HepG2 (cell line): ENCODE measurements at regions not wholly inside any gene's neighbourhood (a gene's known extent, or its start where the extent isn't known, plus 50 kb on each side); places are given as distances from the start of the nearest gene placed in this dataset.

Experiments
- ATAC-seq: fragments of 200-7000 bp; cut with Tn5 transposase; 3 replicates; pipeline ENCODE4 v1.9.1; 2020; ENCODE audit warnings: mild to moderate bottlenecking, moderate library complexity
- BruUV-seq: library from RNA; stranded (reverse); fragments of 400-500 nt; replicated peaks from 2 replicates; lab custom pipeline; 2021; lab: Mats Ljungman, UMichigan
- CTCF ChIA-PET: fragments of 300-600 bp; formaldehyde crosslinking; extraction: SDS; loops from one replicate; lab custom pipeline; 2021; ENCODE audit warnings: low total read pairs, inconsistent platforms, low intra/inter-chr PET ratio; lab: Yijun Ruan, JAX
- POLR2A ChIA-PET: fragments of 350-600 bp; sonication (Branson Sonifier 250); formaldehyde crosslinking; loops from one replicate; lab custom pipeline; 2020; ENCODE audit warnings: antibody characterized with exemption, inconsistent platforms; lab: Yijun Ruan, JAX
- DNase-seq: peaks from one replicate; pipeline ENCODE4 v3.0.0-alpha.2; 2015; ENCODE audit warnings: low spot score
- FAIRE-seq: peaks from 3 replicates; lab custom pipeline; 2011; peaks lifted over from hg19 to GRCh38; lab: Jason Lieb, UNC
- H2AFZ ChIP-seq: one replicate; pipeline ENCODE4 v1.6.1; 2011; ENCODE audit warnings: low read length, inconsistent platforms
- H3K27ac ChIP-seq: fragments of 300-600 bp; 3 replicates; pipeline ENCODE4 v1.8.0; 2011; ENCODE audit warnings: mixed run types, mild to moderate bottlenecking, mixed read lengths, low read length, inconsistent platforms; ENCODE audit not compliant: insufficient read depth; ENCODE audit errors: extremely low read length
- H3K27me3 ChIP-seq, 2 experiments: fragments of 200-600 bp in 1 of 2; 2 replicates in 1 of 2; 3 replicates in 1 of 2; pipeline versions ENCODE4 v1.6.0 to v1.8.0; 2011; ENCODE audit warnings: low read length in 2 of 2, mild to moderate bottlenecking in 2 of 2, moderate library complexity in 2 of 2, inconsistent platforms in 1 of 2; ENCODE audit not compliant: insufficient read depth in 2 of 2, control insufficient read depth in 1 of 2
- H3K36me3 ChIP-seq, 2 experiments: fragments of 200-600 bp in 1 of 2; replicated peaks in 1 of 2; 2 replicates in 1 of 2; 3 replicates in 1 of 2; pipeline versions ENCODE4 v1.5.1 to v1.8.0; 2011; ENCODE audit warnings: low read length in 2 of 2, inconsistent platforms in 1 of 2; ENCODE audit not compliant: insufficient read depth in 2 of 2, control insufficient read depth in 1 of 2
- H3K4me1 ChIP-seq: 2 replicates; pipeline ENCODE4 v1.5.1; 2012; ENCODE audit warnings: low read length, inconsistent platforms; ENCODE audit not compliant: insufficient read depth
- H3K4me2 ChIP-seq: 2 replicates; pipeline ENCODE4 v1.6.0; 2011; ENCODE audit warnings: low read depth, low read length, inconsistent platforms
- H3K4me3 ChIP-seq, 3 experiments: fragments of 200-600 bp in 1 of 3; sonication (generic), shearing (Covaris generic) in 1 of 3; replicated peaks in 1 of 3; 2 replicates each; pipeline ENCODE4 v1.5.1; 2011 to 2016; ENCODE audit warnings: low read length in 3 of 3, inconsistent platforms in 2 of 3, low read depth in 2 of 3, mild to moderate bottlenecking in 2 of 3, control low read depth in 1 of 3, mixed read lengths in 1 of 3; ENCODE audit not compliant: insufficient read depth in 1 of 3
- H3K79me2 ChIP-seq: one replicate; pipeline ENCODE4 v1.6.1; 2011; ENCODE audit warnings: low read length, inconsistent platforms; ENCODE audit not compliant: insufficient read depth
- H3K9ac ChIP-seq: 2 replicates; pipeline ENCODE4 v1.6.0; 2011; ENCODE audit warnings: mild to moderate bottlenecking, low read depth, low read length, inconsistent platforms; ENCODE audit not compliant: insufficient read depth
- H3K9me3 ChIP-seq: 2 replicates; pipeline ENCODE4 v1.5.1; 2012; ENCODE audit warnings: mild to moderate bottlenecking, low read length
- H4K20me1 ChIP-seq: 2 replicates; pipeline ENCODE4 v1.6.0; 2011; ENCODE audit warnings: inconsistent platforms, mild to moderate bottlenecking, low read length, moderate library complexity; ENCODE audit not compliant: insufficient read depth
- ATF7 ChIP-seq, 2 experiments: fragments of 450-650 bp in 1 of 2; sonication (generic) in 1 of 2; formaldehyde crosslinking in 1 of 2; IDR thresholded peaks; 2 replicates each; pipeline versions ENCODE4 v1.4.0 to v1.6.1; 2016 to 2020; ENCODE audit warnings: antibody characterized with exemption in 1 of 2, mild to moderate bottlenecking in 1 of 2, missing genetic modification reagents in 1 of 2
- BRCA1 ChIP-seq: sonication (generic); formaldehyde crosslinking; IDR thresholded peaks from 2 replicates; pipeline ENCODE4 v1.4.0; 2020; ENCODE audit warnings: missing genetic modification reagents
- CEBPG ChIP-seq: IDR thresholded peaks from 2 replicates; pipeline ENCODE4 v1.6.1; 2016
- CREB1 ChIP-seq, 2 experiments: fragments of 450-650 bp in 1 of 2; IDR thresholded peaks; 2 replicates each; pipeline ENCODE4 v1.6.1; 2016 to 2017; ENCODE audit warnings: control low read depth in 1 of 2, mild to moderate bottlenecking in 1 of 2, missing compliant biosample characterization in 1 of 2, missing genetic modification characterization in 1 of 2
- ISL2 ChIP-seq: sonication (generic); formaldehyde crosslinking; IDR thresholded peaks from 2 replicates; pipeline ENCODE4 v1.5.0; 2020; ENCODE audit warnings: missing genetic modification reagents
- MEF2D ChIP-seq: sonication (generic); formaldehyde crosslinking; IDR thresholded peaks from 2 replicates; pipeline ENCODE4 v1.5.1; 2020; ENCODE audit warnings: mild to moderate bottlenecking, missing genetic modification reagents
- NRL ChIP-seq: sonication (generic); formaldehyde crosslinking; IDR thresholded peaks from 2 replicates; pipeline ENCODE4 v1.5.0; 2020; ENCODE audit warnings: missing genetic modification reagents, mild to moderate bottlenecking, moderate library complexity, borderline replicate concordance
- ZMAT3 ChIP-seq: sonication (generic); formaldehyde crosslinking; conservative IDR thresholded peaks from 2 replicates; pipeline ENCODE4 v1.7.0; 2021; ENCODE audit warnings: missing genetic modification reagents
- ZNF20 ChIP-seq: sonication (generic); formaldehyde crosslinking; IDR thresholded peaks from 2 replicates; pipeline ENCODE4 v1.4.0; 2020; ENCODE audit warnings: mild to moderate bottlenecking, moderate library complexity, missing genetic modification reagents
- ZNF225 ChIP-seq: sonication (generic); formaldehyde crosslinking; IDR thresholded peaks from 2 replicates; pipeline ENCODE4 v1.4.0; 2020; ENCODE audit warnings: mild to moderate bottlenecking, missing genetic modification reagents
- ZNF768 ChIP-seq: sonication (generic); formaldehyde crosslinking; IDR thresholded peaks from 2 replicates; pipeline ENCODE4 v1.4.0; 2020; ENCODE audit warnings: missing genetic modification reagents
- WGBS: methylation state at CpG from one replicate; pipeline ENCODE4 v1.1.6; 2017; ENCODE audit warnings: low lambda C conversion rate; 5-methylcytosine and 5-hydroxymethylcytosine counted together
- in situ Hi-C: cut with HindIII; loops from 2 replicates; pipeline ENCODE4 v1.10.0; 2017; ENCODE audit warnings: low pct_unique_long_range_greater_than_20kb; ENCODE audit not compliant: extremely low pct_ligation_motif_present
- intact Hi-C: fragments of 100-400 bp; cut with micrococcal nuclease; formaldehyde crosslinking; loops from one replicate; pipeline ENCODE4 v1.10.0; 2022; ENCODE audit not compliant: unreplicated experiment
- TF ChIP-seq, protein P1 (sequence below): sonication (generic); formaldehyde crosslinking; IDR thresholded peaks from 2 replicates; pipeline ENCODE4 v1.8.1; 2023; ENCODE audit warnings: mild to moderate bottlenecking, missing genetic modification reagents
- TF ChIP-seq, protein P2 (sequence below): sonication (generic); formaldehyde crosslinking; IDR thresholded peaks from 2 replicates; pipeline ENCODE4 v1.4.0; 2020; ENCODE audit warnings: missing genetic modification reagents, borderline replicate concordance

DNA sequence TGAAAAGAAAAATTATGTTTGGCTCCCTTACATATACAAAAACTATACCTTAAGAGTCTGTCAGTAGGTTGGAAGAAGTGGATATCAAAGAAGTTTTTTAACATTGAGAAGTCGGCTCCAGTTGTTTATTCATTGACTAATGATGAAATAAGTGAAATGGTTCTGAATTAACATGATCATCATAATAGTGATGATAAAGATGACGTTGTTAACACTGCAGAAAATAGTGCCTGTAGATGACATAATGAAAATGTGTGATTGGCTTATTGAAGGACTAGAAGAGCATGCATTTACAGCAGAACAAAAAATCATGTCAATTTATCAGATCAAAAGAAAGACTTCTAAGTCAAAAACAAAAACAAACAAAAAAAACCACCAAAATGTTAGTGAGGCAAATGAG is 1125.4 kb upstream of the NXPH2 start:
- POLR2A ChIA-PET: no interaction called here
- FAIRE-seq (no peak), ATAC-seq (no peak), DNase-seq (no peak)
- Histone ChIP-seq H3K4me1 (no peaks in the 10 kb centered on the region), H2AFZ (no peak overlapping the region), H3K9ac (no peak overlapping the region), H3K4me2 (no peak overlapping the region), H4K20me1 (no peaks in the 10 kb centered on the region), H3K9me3 (no peaks in the 10 kb centered on the region), H3K4me3 (no peak overlapping the region), H3K36me3 (no peaks in the 10 kb centered on the region), H3K27ac (no peak overlapping the region), H3K27me3 (no peaks in the 10 kb centered on the region), H3K79me2 (no peaks in the 10 kb centered on the region)
- TF ChIP-seq ATF7 (IDR thresholded peaks at IDR 0.05) (peak; percentile 65), ATF7 (CRISPR knock-in tag; IDR thresholded peaks at IDR 0.05) (no peak), CREB1 (IDR thresholded peaks at IDR 0.05) (peak; percentile 60; the same call in 1 of the 2 replicates), CREB1 (CRISPR knock-in tag; IDR thresholded peaks at IDR 0.05) (no peak), NRL (CRISPR knock-in tag) (no peak)
- 4% methylated on average over 2 of the region's 2 CpGs for WGBS
- CTCF ChIA-PET: no interaction called here
- in situ Hi-C loops: no loop called here
- intact Hi-C loops: no loop called here
- BruUV-seq: no TSS peak

DNA sequence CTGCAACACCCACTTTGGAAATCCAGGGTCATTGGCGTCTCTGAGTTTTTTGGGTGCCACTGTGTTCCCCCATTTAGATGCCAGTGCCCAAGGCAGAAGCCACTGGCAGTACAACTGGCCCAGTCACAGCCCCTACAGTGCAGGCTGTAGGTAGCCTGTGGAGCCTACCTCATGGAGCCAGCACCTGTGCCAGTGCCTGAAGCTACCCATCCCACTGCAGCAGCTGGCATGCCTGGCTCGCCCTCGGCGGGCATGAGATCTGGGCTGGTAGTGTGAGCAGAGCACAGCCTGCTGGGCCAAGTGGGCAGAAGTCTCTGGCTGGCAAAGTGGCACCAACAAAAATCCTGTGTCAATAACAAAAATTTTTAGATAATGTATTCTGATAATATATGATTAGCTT is 1111.4 kb upstream of the NXPH2 start:
- Histone ChIP-seq H3K4me2 (no peak overlapping the region), H3K36me3 (no peaks in the 10 kb centered on the region), H2AFZ (no peak overlapping the region), H3K9ac (no peak overlapping the region), H4K20me1 (no peaks in the 10 kb centered on the region), H3K27me3 (no peaks in the 10 kb centered on the region), H3K4me3 (no peak overlapping the region), H3K4me1 (no peaks in the 10 kb centered on the region), H3K79me2 (no peaks in the 10 kb centered on the region), H3K9me3 (peaks cover 6% of the 10 kb centered on the region; the same call in 1 of the 2 replicates), H3K27ac (no peak overlapping the region)
- in situ Hi-C loops (no loop called here), intact Hi-C loops (no loop called here)
- POLR2A ChIA-PET: no interaction called here
- ATAC-seq (no peak), DNase-seq (no peak), FAIRE-seq (no peak)
- BruUV-seq: no TSS peak
- CTCF ChIA-PET: no interaction called here
- WGBS: 0% methylated on average over 3 of the region's 4 CpGs
- TF ChIP-seq CEBPG (CRISPR knock-in tag) (no peak), ZNF20 (CRISPR knock-in tag) (no peak), ZMAT3 (CRISPR knock-in tag) (no peak), BRCA1 (no peak), ISL2 (CRISPR knock-in tag) (no peak), ZNF225 (CRISPR knock-in tag) (no peak), MEF2D (no peak), ZNF768 (CRISPR knock-in tag) (no peak)
- TF ChIP-seq, protein P1, sequence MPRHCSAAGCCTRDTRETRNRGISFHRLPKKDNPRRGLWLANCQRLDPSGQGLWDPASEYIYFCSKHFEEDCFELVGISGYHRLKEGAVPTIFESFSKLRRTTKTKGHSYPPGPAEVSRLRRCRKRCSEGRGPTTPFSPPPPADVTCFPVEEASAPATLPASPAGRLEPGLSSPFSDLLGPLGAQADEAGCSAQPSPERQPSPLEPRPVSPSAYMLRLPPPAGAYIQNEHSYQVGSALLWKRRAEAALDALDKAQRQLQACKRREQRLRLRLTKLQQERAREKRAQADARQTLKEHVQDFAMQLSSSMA (CRISPR knock-in tag): no peak
- TF ChIP-seq, protein P2, sequence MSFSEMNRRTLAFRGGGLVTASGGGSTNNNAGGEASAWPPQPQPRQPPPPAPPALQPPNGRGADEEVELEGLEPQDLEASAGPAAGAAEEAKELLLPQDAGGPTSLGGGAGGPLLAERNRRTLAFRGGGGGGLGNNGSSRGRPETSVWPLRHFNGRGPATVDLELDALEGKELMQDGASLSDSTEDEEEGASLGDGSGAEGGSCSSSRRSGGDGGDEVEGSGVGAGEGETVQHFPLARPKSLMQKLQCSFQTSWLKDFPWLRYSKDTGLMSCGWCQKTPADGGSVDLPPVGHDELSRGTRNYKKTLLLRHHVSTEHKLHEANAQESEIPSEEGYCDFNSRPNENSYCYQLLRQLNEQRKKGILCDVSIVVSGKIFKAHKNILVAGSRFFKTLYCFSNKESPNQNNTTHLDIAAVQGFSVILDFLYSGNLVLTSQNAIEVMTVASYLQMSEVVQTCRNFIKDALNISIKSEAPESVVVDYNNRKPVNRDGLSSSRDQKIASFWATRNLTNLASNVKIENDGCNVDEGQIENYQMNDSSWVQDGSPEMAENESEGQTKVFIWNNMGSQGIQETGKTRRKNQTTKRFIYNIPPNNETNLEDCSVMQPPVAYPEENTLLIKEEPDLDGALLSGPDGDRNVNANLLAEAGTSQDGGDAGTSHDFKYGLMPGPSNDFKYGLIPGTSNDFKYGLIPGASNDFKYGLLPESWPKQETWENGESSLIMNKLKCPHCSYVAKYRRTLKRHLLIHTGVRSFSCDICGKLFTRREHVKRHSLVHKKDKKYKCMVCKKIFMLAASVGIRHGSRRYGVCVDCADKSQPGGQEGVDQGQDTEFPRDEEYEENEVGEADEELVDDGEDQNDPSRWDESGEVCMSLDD (CRISPR knock-in tag): no peak
